ENCODE measurements at regions not wholly inside any gene's neighbourhood (a gene's known extent, or its start where the extent isn't known, plus 50 kb on each side); places are given as distances from the start of the nearest gene placed in this dataset.

- no peak for TF ChIP-seq SRF (IDR thresholded peaks at IDR 0.05; ENCODE audit: low read depth, low read length)
- TF ChIP-seq EGR1 (IDR thresholded peaks at IDR 0.05; ENCODE audit: borderline replicate concordance, low read depth, low read length) = no peak
- no peak for TF ChIP-seq SP1 (IDR thresholded peaks at IDR 0.05; ENCODE audit: low read depth, low read length)
- TF ChIP-seq SIRT6 (IDR thresholded peaks at IDR 0.05; ENCODE audit: low read length) = no peak
- TF ChIP-seq MAFK (IDR thresholded peaks at IDR 0.05; ENCODE audit: low read depth, low read length) = no peak
- no peak for TF ChIP-seq E2F6 (IDR thresholded peaks at IDR 0.05)
These were observed 1358.4 kb downstream of the PCDH19 start (continued) for GRCh38 chrX:99051639-99052038.

All from H1 (cell line).